ENCODE measurements at regions not wholly inside any gene's neighbourhood (a gene's known extent, or its start where the extent isn't known, plus 50 kb on each side); places are given as distances from the start of the nearest gene placed in this dataset.

- no peak for TF ChIP-seq CTCF (IDR thresholded peaks at IDR 0.05)
- no peak for TF ChIP-seq POLR2A (IDR thresholded peaks at IDR 0.05)
These were observed 136.6 kb upstream of the TBCA start for GRCh38 chr5:77912721-77913120.

Measured in heart left ventricle (tissue), 13 donors.